PFSK-1 (cell line): ENCODE measurements at regions not wholly inside any gene's neighbourhood (a gene's known extent, or its start where the extent isn't known, plus 50 kb on each side); places are given as distances from the start of the nearest gene placed in this dataset.

Experiments used
- SIN3A ChIP-seq: IDR thresholded peaks from 2 replicates; pipeline ENCODE4 v1.6.1; 2012; ENCODE audit warnings: mild to moderate bottlenecking, low read length, moderate library complexity, borderline replicate concordance; ENCODE audit not compliant: insufficient read depth
- TAF1 ChIP-seq: IDR thresholded peaks from 2 replicates; pipeline ENCODE4 v1.6.1; 2012; ENCODE audit warnings: low read length, control low read depth, borderline replicate concordance; ENCODE audit not compliant: insufficient read depth
- TF ChIP-seq, protein P1 (sequence below), 2 experiments: IDR thresholded peaks; 2 replicates each; pipeline versions ENCODE4 v1.6.1 to v1.8.0; 2011 to 2012; ENCODE audit warnings: low read depth in 2 of 2, low read length in 2 of 2, control low read depth in 1 of 2, inconsistent platforms in 1 of 2, mild to moderate bottlenecking in 1 of 2, moderate library complexity in 1 of 2; ENCODE audit not compliant: insufficient read depth in 1 of 2

DNA sequence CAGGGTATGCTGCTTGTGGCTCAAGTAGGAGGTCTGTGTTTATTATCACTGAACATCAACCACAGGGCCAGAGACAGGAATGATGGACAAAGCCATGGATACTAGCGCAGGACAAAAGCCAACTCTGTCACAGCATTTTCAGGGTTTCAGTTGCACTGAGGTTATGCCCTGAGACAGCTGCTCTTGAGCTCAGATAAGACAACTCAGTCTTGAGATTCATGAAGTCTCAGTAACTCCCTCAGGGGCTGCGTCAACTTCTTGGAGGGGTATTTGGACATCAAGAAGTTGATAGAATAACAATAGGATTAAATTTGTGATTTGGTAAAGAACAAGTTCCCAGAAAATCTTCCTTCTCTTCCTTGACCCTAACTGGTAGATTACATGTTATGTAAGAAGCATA is 287.0 kb upstream of the SLC14A2 start:
- TF ChIP-seq, protein P1, sequence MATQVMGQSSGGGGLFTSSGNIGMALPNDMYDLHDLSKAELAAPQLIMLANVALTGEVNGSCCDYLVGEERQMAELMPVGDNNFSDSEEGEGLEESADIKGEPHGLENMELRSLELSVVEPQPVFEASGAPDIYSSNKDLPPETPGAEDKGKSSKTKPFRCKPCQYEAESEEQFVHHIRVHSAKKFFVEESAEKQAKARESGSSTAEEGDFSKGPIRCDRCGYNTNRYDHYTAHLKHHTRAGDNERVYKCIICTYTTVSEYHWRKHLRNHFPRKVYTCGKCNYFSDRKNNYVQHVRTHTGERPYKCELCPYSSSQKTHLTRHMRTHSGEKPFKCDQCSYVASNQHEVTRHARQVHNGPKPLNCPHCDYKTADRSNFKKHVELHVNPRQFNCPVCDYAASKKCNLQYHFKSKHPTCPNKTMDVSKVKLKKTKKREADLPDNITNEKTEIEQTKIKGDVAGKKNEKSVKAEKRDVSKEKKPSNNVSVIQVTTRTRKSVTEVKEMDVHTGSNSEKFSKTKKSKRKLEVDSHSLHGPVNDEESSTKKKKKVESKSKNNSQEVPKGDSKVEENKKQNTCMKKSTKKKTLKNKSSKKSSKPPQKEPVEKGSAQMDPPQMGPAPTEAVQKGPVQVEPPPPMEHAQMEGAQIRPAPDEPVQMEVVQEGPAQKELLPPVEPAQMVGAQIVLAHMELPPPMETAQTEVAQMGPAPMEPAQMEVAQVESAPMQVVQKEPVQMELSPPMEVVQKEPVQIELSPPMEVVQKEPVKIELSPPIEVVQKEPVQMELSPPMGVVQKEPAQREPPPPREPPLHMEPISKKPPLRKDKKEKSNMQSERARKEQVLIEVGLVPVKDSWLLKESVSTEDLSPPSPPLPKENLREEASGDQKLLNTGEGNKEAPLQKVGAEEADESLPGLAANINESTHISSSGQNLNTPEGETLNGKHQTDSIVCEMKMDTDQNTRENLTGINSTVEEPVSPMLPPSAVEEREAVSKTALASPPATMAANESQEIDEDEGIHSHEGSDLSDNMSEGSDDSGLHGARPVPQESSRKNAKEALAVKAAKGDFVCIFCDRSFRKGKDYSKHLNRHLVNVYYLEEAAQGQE (IDR thresholded peaks at IDR 0.05; ENCODE audit: insufficient read depth in 1 of 2, low read depth in 2 of 2, low read length in 2 of 2) = no peak
- no peak for TF ChIP-seq TAF1
- no peak for TF ChIP-seq SIN3A
